Keratinocyte (primary cell): ENCODE measurements at regions not wholly inside any gene's neighbourhood (a gene's known extent, or its start where the extent isn't known, plus 50 kb on each side); places are given as distances from the start of the nearest gene placed in this dataset.

Source experiments
- DNase-seq: peaks from one replicate; pipeline ENCODE4 v3.0.0-alpha.2; 2011; ENCODE audit warnings: low read depth, missing footprints, low spot score
- FAIRE-seq: peaks from 2 replicates; lab custom pipeline; 2011; peaks lifted over from hg19 to GRCh38; lab: Jason Lieb, UNC
- H2AFZ ChIP-seq: 2 replicates; pipeline ENCODE4 v1.6.0; 2012; ENCODE audit warnings: low read length, control low read depth, inconsistent platforms; ENCODE audit not compliant: control insufficient read depth
- H3K27ac ChIP-seq: 2 replicates; pipeline ENCODE4 v1.5.1; 2011; ENCODE audit warnings: low read length; ENCODE audit not compliant: control insufficient read depth, insufficient read depth
- H3K27me3 ChIP-seq: 3 replicates; pipeline ENCODE4 v1.6.0; 2011; ENCODE audit warnings: low read length; ENCODE audit not compliant: control insufficient read depth, insufficient read depth; ENCODE audit errors: extremely low read depth
- H3K36me3 ChIP-seq, 2 experiments: 2 replicates in 1 of 2; 3 replicates in 1 of 2; pipeline ENCODE4 v1.5.1; 2011; ENCODE audit warnings: low read length in 2 of 2, mild to moderate bottlenecking in 1 of 2; ENCODE audit not compliant: control insufficient read depth in 2 of 2, insufficient read depth in 2 of 2; ENCODE audit errors: extremely low read depth in 1 of 2
- H3K4me1 ChIP-seq: 3 replicates; pipeline ENCODE4 v1.5.1; 2011; ENCODE audit warnings: low read length; ENCODE audit not compliant: control insufficient read depth, insufficient read depth; ENCODE audit errors: extremely low read depth
- H3K4me2 ChIP-seq: 3 replicates; pipeline ENCODE4 v1.6.0; 2011; ENCODE audit warnings: low read depth, low read length; ENCODE audit not compliant: control insufficient read depth, insufficient read depth; ENCODE audit errors: extremely low read depth
- H3K4me3 ChIP-seq, 3 experiments: fragments of 200-600 bp in 1 of 3; sonication (generic) in 1 of 3; 2 replicates in 2 of 3; 3 replicates in 1 of 3; pipeline ENCODE4 v1.5.1; 2011 to 2016; ENCODE audit warnings: low read length in 3 of 3, mild to moderate bottlenecking in 3 of 3, control low read depth in 2 of 3, inconsistent platforms in 1 of 3, low read depth in 1 of 3, mixed read lengths in 1 of 3, mixed run types in 1 of 3, moderate library complexity in 1 of 3; ENCODE audit not compliant: control insufficient read depth in 2 of 3, insufficient read depth in 2 of 3; ENCODE audit errors: extremely low read depth in 1 of 3
- H3K79me2 ChIP-seq: 2 replicates; pipeline ENCODE4 v1.6.0; 2012; ENCODE audit warnings: low read length; ENCODE audit not compliant: control insufficient read depth, insufficient read depth
- H3K9ac ChIP-seq: 3 replicates; pipeline ENCODE4 v1.6.0; 2011; ENCODE audit warnings: low read length; ENCODE audit not compliant: control insufficient read depth, insufficient read depth; ENCODE audit errors: extremely low read depth
- H3K9me1 ChIP-seq: 3 replicates; pipeline ENCODE4 v1.6.0; 2011; ENCODE audit warnings: low read length; ENCODE audit not compliant: control insufficient read depth, insufficient read depth; ENCODE audit errors: extremely low read depth
- H3K9me3 ChIP-seq: 2 replicates; pipeline ENCODE4 v1.5.1; 2012; ENCODE audit warnings: low read depth, low read length; ENCODE audit not compliant: control insufficient read depth
- H4K20me1 ChIP-seq: 3 replicates; pipeline ENCODE4 v1.6.0; 2011; ENCODE audit warnings: low read length; ENCODE audit not compliant: control insufficient read depth, insufficient read depth; ENCODE audit errors: extremely low read depth
- CTCF ChIP-seq, 3 experiments: IDR thresholded peaks in 1 of 3; conservative IDR thresholded peaks in 1 of 3; optimal IDR thresholded peaks in 1 of 3; 2 replicates in 2 of 3; 3 replicates in 1 of 3; pipeline versions ENCODE3 to v1.5.1; 2011; ENCODE audit warnings: low read length in 3 of 3, mild to moderate bottlenecking in 3 of 3, moderate library complexity in 2 of 3, control low read depth in 1 of 3, inconsistent platforms in 1 of 3; ENCODE audit not compliant: insufficient read depth in 2 of 3; ENCODE audit errors: extremely low read depth in 1 of 3
- EZH2 ChIP-seq: IDR thresholded peaks from one replicate; pipeline ENCODE4 v1.6.1; 2012; ENCODE audit warnings: inconsistent platforms, mild to moderate bottlenecking, low read length, moderate library complexity
- dilution Hi-C: fragments of 300-500 bp; cut with MboI; formaldehyde crosslinking; loops from one replicate; pipeline ENCODE4 v1.7.0; 2020; ENCODE audit warnings: low sequenced_read_pairs; ENCODE audit not compliant: extremely low pct_ligation_motif_present

- H3K9me3 ChIP-seq = no peaks in the 10 kb centered on the region
- dilution Hi-C loops = no loop called here
- H3K4me1 ChIP-seq = no peaks in the 10 kb centered on the region
- TF ChIP-seq CTCF (optimal IDR thresholded peaks at IDR 0.05 in 1 of 3, IDR thresholded peaks at IDR 0.05 in 1 of 3, conservative IDR thresholded peaks at IDR 0.05 in 1 of 3; ENCODE audit: extremely low read depth in 1 of 3, insufficient read depth in 2 of 3, low read length in 3 of 3) (no peak), EZH2 (no peak)
- no peaks in the 10 kb centered on the region for H3K9me1 ChIP-seq
- no peak overlapping the region for H3K9ac ChIP-seq
- no peaks in the 10 kb centered on the region for H4K20me1 ChIP-seq
- H3K4me3 ChIP-seq = no peak overlapping the region
- FAIRE-seq (no peak), DNase-seq (no peak)
- no peak overlapping the region for H3K27ac ChIP-seq
- no peak overlapping the region for H3K4me2 ChIP-seq
- no peaks in the 10 kb centered on the region for H3K36me3 ChIP-seq
- peaks cover 10% of the 10 kb centered on the region for H3K27me3 ChIP-seq
- no peaks in the 10 kb centered on the region for H3K79me2 ChIP-seq
- no peak overlapping the region for H2AFZ ChIP-seq
Observed at GRCh38 chr5:148717668-148718067, 63.3 kb upstream of the HTR4 start.

- Histone ChIP-seq H4K20me1 (no peaks in the 10 kb centered on the region), H3K4me1 (no peaks in the 10 kb centered on the region), H3K9me1 (no peaks in the 10 kb centered on the region), H3K4me2 (no peak overlapping the region), H3K9me3 (no peaks in the 10 kb centered on the region), H3K79me2 (no peaks in the 10 kb centered on the region), H3K36me3 (no peaks in the 10 kb centered on the region), H2AFZ (no peak overlapping the region), H3K27me3 (peaks cover 15% of the 10 kb centered on the region), H3K27ac (no peak overlapping the region), H3K4me3 (no peak overlapping the region), H3K9ac (no peak overlapping the region)
- FAIRE-seq (no peak), DNase-seq (no peak)
- TF ChIP-seq EZH2 (no peak), CTCF (optimal IDR thresholded peaks at IDR 0.05 in 1 of 3, IDR thresholded peaks at IDR 0.05 in 1 of 3, conservative IDR thresholded peaks at IDR 0.05 in 1 of 3; ENCODE audit: extremely low read depth in 1 of 3, insufficient read depth in 2 of 3, low read length in 3 of 3) (no peak)
- dilution Hi-C loops = no loop called here
Observed at GRCh38 chr5:148719605-148720004, 65.3 kb upstream of the HTR4 start.
